ENCODE measurements at regions not wholly inside any gene's neighbourhood (a gene's known extent, or its start where the extent isn't known, plus 50 kb on each side); places are given as distances from the start of the nearest gene placed in this dataset.
A peak's percentile ranks its signal among the peaks of the same experiment; 100 is the strongest.

GRCh38 chr13:63501702-63502101, 2086.1 kb upstream of the PCDH20 start:
- CTCF ChIA-PET, result no interaction called here
- TF ChIP-seq FOSL1 (IDR thresholded peaks at IDR 0.05; ENCODE audit: low read depth) (peak; percentile 16; the same call in 1 of the 2 replicates), ATF3 (IDR thresholded peaks at IDR 0.05) (no peak), RAD21 (IDR thresholded peaks at IDR 0.05; ENCODE audit: low read depth) (no peak)
- H3K9ac ChIP-seq (ENCODE audit: low read length), result no peak overlapping the region
- DNase-seq (ENCODE audit: low read depth, low spot score), result no peak
- no peak overlapping the region for H2AFZ ChIP-seq (ENCODE audit: low read depth, low read length, poor library complexity, severe bottlenecking)
- POLR2A ChIA-PET, result no interaction called here
- H3K9me2 ChIP-seq (ENCODE audit: insufficient read depth), result no peaks in the 10 kb centered on the region
- no peaks in the 10 kb centered on the region for H4K20me1 ChIP-seq (ENCODE audit: insufficient read depth)
- H3K36me3 ChIP-seq (ENCODE audit: control insufficient read depth in 1 of 2, insufficient read depth in 2 of 2, low read length in 2 of 2), result no peaks in the 10 kb centered on the region
- no peaks in the 10 kb centered on the region for H3K79me2 ChIP-seq (ENCODE audit: insufficient read depth, low read length)
- no peak overlapping the region for H3K27ac ChIP-seq (ENCODE audit: low read depth, low read length)
- H3K4me2 ChIP-seq (ENCODE audit: low read length), result no peak overlapping the region
- no peaks in the 10 kb centered on the region for H3K27me3 ChIP-seq (ENCODE audit: insufficient read depth, low read length)
- H3K4me1 ChIP-seq (ENCODE audit: control insufficient read depth in 1 of 2, insufficient read depth in 2 of 2, low read length in 2 of 2), result no peaks in the 10 kb centered on the region
- no peak overlapping the region for H3K4me3 ChIP-seq (replicated peaks in 1 of 2; ENCODE audit: low read depth in 1 of 2, low read length in 2 of 2)
- BruUV-seq (replicated peaks), result no TSS peak
- RAD21 ChIA-PET (ENCODE audit: low non-redundant PET in 1 of 2, low total read pairs in 2 of 2, uncharacterized antibody in 2 of 2, unreplicated experiment in 2 of 2), result no interaction called here
- no peak for ATAC-seq
- H3K9me3 ChIP-seq (ENCODE audit: control insufficient read depth in 1 of 2, insufficient read depth in 1 of 2, low read depth in 1 of 2, low read length in 2 of 2), result no peaks in the 10 kb centered on the region
- intact Hi-C loops (cut with micrococcal nuclease), result no loop called here

- no TSS peak for BruUV-seq (replicated peaks)
- DNase-seq (ENCODE audit: low read depth, low spot score) (no peak), ATAC-seq (no peak)
- no peak overlapping the region for H3K4me3 ChIP-seq (replicated peaks in 1 of 2; ENCODE audit: low read depth in 1 of 2, low read length in 2 of 2)
- H3K79me2 ChIP-seq (ENCODE audit: insufficient read depth, low read length), result no peaks in the 10 kb centered on the region
- H3K27ac ChIP-seq (ENCODE audit: low read depth, low read length), result no peak overlapping the region
- H3K9me2 ChIP-seq (ENCODE audit: insufficient read depth), result no peaks in the 10 kb centered on the region
- intact Hi-C loops (cut with micrococcal nuclease), result no loop called here
- H3K9me3 ChIP-seq (ENCODE audit: control insufficient read depth in 1 of 2, insufficient read depth in 1 of 2, low read depth in 1 of 2, low read length in 2 of 2), result no peaks in the 10 kb centered on the region
- H4K20me1 ChIP-seq (ENCODE audit: insufficient read depth), result no peaks in the 10 kb centered on the region
- RAD21 ChIA-PET (ENCODE audit: low non-redundant PET in 1 of 2, low total read pairs in 2 of 2, uncharacterized antibody in 2 of 2, unreplicated experiment in 2 of 2), result no interaction called here
- no peaks in the 10 kb centered on the region for H3K36me3 ChIP-seq (ENCODE audit: control insufficient read depth in 1 of 2, insufficient read depth in 2 of 2, low read length in 2 of 2)
- no peaks in the 10 kb centered on the region for H3K4me1 ChIP-seq (ENCODE audit: control insufficient read depth in 1 of 2, insufficient read depth in 2 of 2, low read length in 2 of 2)
- CTCF ChIA-PET, result no interaction called here
- no peak overlapping the region for H3K4me2 ChIP-seq (ENCODE audit: low read length)
- H2AFZ ChIP-seq (ENCODE audit: low read depth, low read length, poor library complexity, severe bottlenecking), result no peak overlapping the region
- POLR2A ChIA-PET, result no interaction called here
- H3K27me3 ChIP-seq (ENCODE audit: insufficient read depth, low read length), result no peaks in the 10 kb centered on the region
- no peak overlapping the region for H3K9ac ChIP-seq (ENCODE audit: low read length)
- no peak for TF ChIP-seq SIN3A (IDR thresholded peaks at IDR 0.05; ENCODE audit: low read depth)
- no peak for TF ChIP-seq POLR2A (IDR thresholded peaks at IDR 0.05; ENCODE audit: borderline replicate concordance, extremely low read depth, insufficient read depth, insufficient read length)
- TF ChIP-seq ATF3 (IDR thresholded peaks at IDR 0.05), result no peak
- TF ChIP-seq ZFX (IDR thresholded peaks at IDR 0.05), result no peak
- no peak for TF ChIP-seq SP1 (IDR thresholded peaks at IDR 0.05; ENCODE audit: low read depth)
- no peak for TF ChIP-seq REST (IDR thresholded peaks at IDR 0.05; ENCODE audit: low read depth)
- TF ChIP-seq POLR2AphosphoS5 (IDR thresholded peaks at IDR 0.05; ENCODE audit: low read depth, low read length), result no peak
- TF ChIP-seq CEBPB (IDR thresholded peaks at IDR 0.05; ENCODE audit: low read depth), result no peak
- no peak for TF ChIP-seq CTCF (IDR thresholded peaks at IDR 0.05 in 2 of 3, conservative IDR thresholded peaks at IDR 0.05 in 1 of 3; ENCODE audit: borderline replicate concordance in 1 of 3, insufficient read depth in 1 of 3, low read depth in 2 of 3, low read length in 2 of 3)
- TF ChIP-seq ZNF274 (IDR thresholded peaks at IDR 0.05; ENCODE audit: low read depth, low read length), result no peak
- TF ChIP-seq SRF (IDR thresholded peaks at IDR 0.05; ENCODE audit: low read depth), result no peak
- no peak for TF ChIP-seq ZBTB33 (IDR thresholded peaks at IDR 0.05; ENCODE audit: extremely low read depth, insufficient replicate concordance, low read length)
Measured at GRCh38 chr13:63497601-63498000, 2082.0 kb upstream of the PCDH20 start.

Measured in HCT116 (cell line).